ENCODE measurements at regions not wholly inside any gene's neighbourhood (a gene's known extent, or its start where the extent isn't known, plus 50 kb on each side); places are given as distances from the start of the nearest gene placed in this dataset.

DNA sequence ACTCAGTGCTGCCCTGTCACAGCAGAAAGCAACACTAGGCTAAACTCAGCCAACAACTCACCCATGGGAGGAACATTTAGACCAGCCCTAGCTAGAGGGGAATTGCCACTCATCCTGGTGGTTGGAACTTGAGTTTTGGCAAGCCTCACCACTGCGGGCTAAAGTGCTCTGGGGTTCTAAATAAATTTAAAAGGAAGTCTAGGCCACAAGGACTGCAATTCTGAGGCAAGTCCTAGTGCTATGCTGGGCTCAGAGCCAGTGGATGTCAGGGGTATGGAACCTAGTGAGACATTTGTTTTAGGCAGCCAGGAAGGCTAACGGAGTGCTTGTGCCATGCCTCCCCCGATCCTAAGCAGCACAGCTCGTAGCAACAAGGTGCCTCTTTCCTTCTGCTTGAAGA lies 78.0 kb downstream of the RGS13 start:
- H3K4me3 ChIP-seq (ENCODE audit: low read depth, low read length), result no peak overlapping the region
- no peak for DNase-seq (ENCODE audit: low read depth)
- TF ChIP-seq, protein P1, sequence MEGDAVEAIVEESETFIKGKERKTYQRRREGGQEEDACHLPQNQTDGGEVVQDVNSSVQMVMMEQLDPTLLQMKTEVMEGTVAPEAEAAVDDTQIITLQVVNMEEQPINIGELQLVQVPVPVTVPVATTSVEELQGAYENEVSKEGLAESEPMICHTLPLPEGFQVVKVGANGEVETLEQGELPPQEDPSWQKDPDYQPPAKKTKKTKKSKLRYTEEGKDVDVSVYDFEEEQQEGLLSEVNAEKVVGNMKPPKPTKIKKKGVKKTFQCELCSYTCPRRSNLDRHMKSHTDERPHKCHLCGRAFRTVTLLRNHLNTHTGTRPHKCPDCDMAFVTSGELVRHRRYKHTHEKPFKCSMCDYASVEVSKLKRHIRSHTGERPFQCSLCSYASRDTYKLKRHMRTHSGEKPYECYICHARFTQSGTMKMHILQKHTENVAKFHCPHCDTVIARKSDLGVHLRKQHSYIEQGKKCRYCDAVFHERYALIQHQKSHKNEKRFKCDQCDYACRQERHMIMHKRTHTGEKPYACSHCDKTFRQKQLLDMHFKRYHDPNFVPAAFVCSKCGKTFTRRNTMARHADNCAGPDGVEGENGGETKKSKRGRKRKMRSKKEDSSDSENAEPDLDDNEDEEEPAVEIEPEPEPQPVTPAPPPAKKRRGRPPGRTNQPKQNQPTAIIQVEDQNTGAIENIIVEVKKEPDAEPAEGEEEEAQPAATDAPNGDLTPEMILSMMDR (conservative IDR thresholded peaks at IDR 0.05; ENCODE audit: low read depth, low read length), result no peak

DNA sequence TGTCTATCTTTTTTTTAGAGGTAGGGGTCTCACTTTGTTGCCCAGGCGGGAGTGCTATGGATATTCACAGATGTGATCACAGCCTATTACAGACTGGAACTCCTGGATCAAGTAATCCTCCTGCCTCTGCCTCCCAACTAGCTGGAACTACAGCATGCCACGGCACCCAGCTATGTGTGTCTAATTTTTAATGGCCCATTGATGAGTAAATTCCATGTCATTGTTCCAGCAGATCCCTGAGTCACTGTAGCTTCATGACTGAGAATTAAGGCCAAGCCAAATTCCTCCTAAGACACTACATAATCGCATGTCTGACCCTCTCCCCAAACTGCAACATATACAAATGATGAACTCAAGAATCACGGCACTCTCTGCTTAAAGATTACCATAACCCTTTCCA lies 84.2 kb upstream of the RGS2 start:
- H3K4me3 ChIP-seq (ENCODE audit: low read depth, low read length), result no peak overlapping the region
- peak; percentile 42 for DNase-seq (ENCODE audit: low read depth)
- TF ChIP-seq, protein P1 (conservative IDR thresholded peaks at IDR 0.05; ENCODE audit: low read depth, low read length), result no peak

DNA sequence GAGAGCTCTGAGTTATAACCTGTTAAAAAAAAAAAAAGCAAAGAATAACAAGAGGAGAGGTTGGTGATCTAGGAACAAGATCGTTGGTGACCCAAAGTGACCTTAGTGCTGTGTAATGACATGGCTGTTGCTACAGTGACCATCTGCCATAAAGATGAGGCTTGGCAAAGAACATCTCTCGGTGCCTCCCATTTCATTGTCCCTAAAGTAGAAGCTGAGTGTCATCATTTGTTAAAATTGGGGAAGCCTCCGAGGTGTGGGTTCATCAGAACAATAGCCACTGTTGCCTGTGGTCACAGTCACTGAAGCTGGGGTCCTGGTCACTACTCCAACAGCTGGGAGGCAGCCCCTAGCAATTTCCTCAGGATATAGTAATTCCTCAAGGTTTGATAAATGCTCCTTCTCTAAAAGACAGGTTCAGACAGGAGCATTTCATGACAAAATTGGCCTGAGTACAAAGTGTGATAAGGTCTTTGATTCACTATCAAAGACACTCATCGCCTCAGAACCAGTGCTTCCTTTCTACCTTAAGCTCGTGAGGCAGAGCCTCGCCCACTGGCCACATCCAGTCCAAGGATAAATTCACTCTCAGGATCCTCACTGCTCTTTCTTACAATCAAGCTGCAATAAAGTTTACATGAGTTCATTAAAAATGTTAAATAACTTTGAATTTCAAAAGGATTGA lies 81.9 kb upstream of the RGS2 start:
- H3K4me3 ChIP-seq (ENCODE audit: low read depth, low read length), result no peak overlapping the region
- TF ChIP-seq, protein P1 (conservative IDR thresholded peaks at IDR 0.05; ENCODE audit: low read depth, low read length), result no peak
- no peak for DNase-seq (ENCODE audit: low read depth)

DNA sequence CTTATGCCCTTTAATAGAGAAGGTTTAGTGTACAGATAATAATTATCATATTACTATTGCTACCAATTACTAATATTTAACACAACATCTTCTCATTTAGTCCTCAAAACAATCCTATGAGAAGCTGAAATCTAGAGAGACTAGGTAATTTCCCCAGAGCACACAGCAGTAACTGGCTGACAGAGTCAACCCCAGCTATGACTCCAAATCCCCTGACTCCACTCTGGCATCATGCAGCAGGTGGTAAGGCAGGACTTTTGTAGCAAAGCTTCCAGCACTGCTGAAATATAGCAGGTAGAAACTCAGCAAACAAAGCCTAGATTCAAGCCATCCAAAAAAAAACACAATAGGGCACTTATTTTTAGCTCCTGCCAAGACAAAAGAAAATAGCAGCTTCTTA lies 79.3 kb upstream of the RGS2 start:
- TF ChIP-seq, protein P1 (conservative IDR thresholded peaks at IDR 0.05; ENCODE audit: low read depth, low read length), result no peak
- DNase-seq (ENCODE audit: low read depth), result no peak
- H3K4me3 ChIP-seq (ENCODE audit: low read depth, low read length), result no peak overlapping the region

DNA sequence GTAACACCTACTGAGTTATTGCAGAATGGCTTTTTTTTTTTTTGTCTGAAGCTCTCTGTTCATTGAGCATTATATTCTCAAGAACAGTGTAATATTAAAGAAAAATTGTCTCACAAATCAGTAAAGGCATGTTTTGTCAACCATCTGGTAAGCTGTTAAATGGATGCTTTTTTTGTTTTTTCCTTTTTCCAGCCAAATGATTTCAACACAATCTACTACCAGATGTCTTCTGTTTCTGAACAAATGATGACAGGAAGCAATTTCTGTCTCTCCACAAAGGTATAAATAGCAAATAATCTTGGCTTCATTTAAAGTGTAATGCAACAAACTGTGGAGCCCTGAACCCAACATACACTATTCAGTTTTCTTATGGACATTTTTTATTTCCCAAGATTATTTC lies 78.6 kb upstream of the RGS2 start:
- TF ChIP-seq, protein P1 (conservative IDR thresholded peaks at IDR 0.05; ENCODE audit: low read depth, low read length), result no peak

DNA sequence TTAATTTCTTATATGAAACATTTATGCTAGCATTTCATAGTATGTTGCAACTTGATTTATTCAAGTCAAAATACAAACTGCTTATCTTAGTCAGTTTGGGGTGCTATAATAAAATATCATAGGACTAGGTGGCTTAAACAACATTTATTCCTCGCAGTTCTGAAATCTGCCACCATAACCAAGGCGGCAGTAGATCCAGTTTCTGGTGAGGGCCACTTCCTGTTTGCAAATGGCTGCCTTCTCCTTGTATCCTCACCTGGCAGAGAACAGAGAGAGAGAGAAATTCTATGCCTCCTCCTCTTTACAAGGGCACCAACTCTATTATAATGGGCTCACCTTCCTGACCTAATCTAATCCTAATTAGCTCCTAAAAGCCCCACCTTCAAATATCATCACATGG lies 76.1 kb upstream of the RGS2 start:
- no peak for DNase-seq (ENCODE audit: low read depth)
- TF ChIP-seq, protein P1 (conservative IDR thresholded peaks at IDR 0.05; ENCODE audit: low read depth, low read length), result peak; percentile 21
- no peak overlapping the region for H3K4me3 ChIP-seq (ENCODE audit: low read depth, low read length)

More for the DNA sequence above, 78.6 kb upstream of the RGS2 start:
- no peak for DNase-seq (ENCODE audit: low read depth)
- H3K4me3 ChIP-seq (ENCODE audit: low read depth, low read length), result no peak overlapping the region

DNA sequence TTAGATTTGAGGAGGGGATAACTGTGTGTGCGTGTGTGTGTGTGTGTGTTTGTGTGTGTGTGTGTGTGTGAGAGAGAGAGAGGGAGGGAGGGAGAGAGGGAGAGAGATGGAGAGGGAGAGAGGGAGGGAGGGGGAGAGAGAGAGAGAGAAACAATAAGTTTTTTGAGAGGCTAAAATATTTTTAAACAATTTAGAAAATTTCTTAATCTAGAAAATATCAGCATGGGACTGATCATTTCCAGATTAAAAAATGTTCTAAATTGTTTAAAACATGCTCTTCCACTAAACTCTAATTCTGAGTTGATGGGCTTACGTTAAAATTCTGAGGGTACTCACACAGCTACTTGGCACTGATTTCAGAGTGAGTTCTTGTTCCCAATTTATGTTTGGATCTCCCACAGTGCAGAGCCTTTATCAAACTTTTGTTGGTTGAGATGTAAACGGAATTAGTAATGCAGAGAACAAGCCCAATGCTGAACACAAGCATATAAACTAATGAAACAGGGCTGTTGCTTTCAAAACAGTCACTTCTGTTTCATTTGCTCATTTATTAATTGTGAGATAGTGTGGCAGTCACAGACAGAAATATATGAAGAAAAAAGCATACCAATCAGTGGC lies 73.4 kb upstream of the RGS2 start:
- DNase-seq (ENCODE audit: low read depth), result no peak
- H3K4me3 ChIP-seq (ENCODE audit: low read depth, low read length), result no peak overlapping the region
- TF ChIP-seq, protein P1 (conservative IDR thresholded peaks at IDR 0.05; ENCODE audit: low read depth, low read length), result no peak

Measured in epithelial cell of proximal tubule (primary cell).